Mucosa of gallbladder (tissue), 1 donor: ENCODE measurements at regions not wholly inside any gene's neighbourhood (a gene's known extent, or its start where the extent isn't known, plus 50 kb on each side); places are given as distances from the start of the nearest gene placed in this dataset.

Source experiments
- DNase-seq: peaks from one replicate; pipeline ENCODE4 v3.0.0-alpha.2; 2020; ENCODE audit warnings: low spot score
- donor health status: DM: no; HTN: no; CAD: no.

DNA sequence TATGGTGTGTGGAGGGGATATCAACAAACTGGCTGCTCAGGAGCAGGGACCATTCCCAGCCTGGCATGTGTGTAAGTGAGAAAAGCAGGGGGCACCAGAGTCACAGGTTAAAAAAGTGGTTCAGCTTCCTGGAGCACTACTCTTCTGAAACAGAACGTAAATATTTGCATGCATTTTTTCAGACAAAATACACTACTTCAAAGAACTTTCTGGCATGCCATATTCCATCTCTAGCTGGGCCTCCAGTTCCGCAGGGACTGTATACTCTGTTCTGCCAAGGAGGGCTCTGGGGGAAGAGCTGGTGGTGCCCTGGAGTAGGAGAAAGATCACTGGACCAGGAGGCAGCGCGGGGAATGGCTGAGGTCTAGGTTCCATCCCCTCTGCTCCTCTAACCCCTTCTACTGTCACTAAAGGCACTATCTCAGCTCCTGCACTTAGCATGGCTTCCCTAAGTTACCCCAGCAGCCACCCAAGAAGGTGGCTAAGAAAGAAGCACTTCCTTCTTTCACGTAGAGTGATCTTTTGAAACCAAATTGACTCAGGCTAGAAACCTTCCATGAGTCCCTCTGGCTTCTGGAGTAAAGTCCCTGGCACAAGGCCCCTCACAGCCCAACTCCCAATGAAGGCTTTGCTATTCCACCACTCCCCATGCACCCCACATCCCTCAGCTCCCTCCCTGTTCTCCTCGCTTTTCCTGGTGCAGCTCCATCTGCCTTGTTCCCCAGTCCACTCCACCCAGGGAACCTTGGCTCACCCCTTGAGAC is 57.6 kb upstream of the CABLES1 start:
- DNase-seq, result peak; percentile 24

DNA sequence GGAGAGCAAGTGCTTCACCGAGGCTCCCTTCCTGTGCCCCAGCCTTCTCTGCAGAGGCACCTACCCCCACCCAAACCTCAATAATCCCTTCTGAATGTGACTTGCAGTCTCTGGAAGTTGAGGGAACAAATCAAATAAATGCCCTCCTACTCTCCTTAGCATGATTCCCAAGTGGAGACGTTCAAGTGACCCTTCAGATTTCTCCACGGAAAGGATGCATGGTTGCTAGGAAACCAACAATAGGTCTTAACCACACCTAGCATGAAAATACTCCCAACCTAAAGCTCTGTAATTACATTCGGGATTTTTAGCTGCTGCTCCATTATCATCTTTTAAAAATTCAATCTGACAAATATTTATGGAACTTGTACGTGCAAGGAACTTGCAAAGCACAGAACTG is 50.2 kb upstream of the CABLES1 start:
- no peak for DNase-seq
